Thoracic aorta (tissue), 2 donors: ENCODE measurements at regions not wholly inside any gene's neighbourhood (a gene's known extent, or its start where the extent isn't known, plus 50 kb on each side); places are given as distances from the start of the nearest gene placed in this dataset.

Source experiments
- ATAC-seq: fragments of 150-250 bp; one replicate; pipeline ENCODE4 v1.8.0; 2017; ENCODE audit warnings: low read depth; ENCODE audit not compliant: insufficient number of reproducible peaks, low FRiP score
- DNase-seq: peaks from one replicate; pipeline ENCODE4 v3.0.0-alpha.2; 2020; ENCODE audit warnings: low spot score
- H3K27ac ChIP-seq, 2 donors: fragments of 200-600 bp; sonication (generic); 1 replicate in 1 of 2; 2 replicates in 1 of 2; pipeline ENCODE4 v1.5.1; 2016; ENCODE audit warnings: mild to moderate bottlenecking in 2 of 2, moderate library complexity in 2 of 2
- H3K27me3 ChIP-seq: fragments of 200-600 bp; sonication (generic); replicated peaks from 2 replicates; pipeline ENCODE4 v1.6.0; 2016; ENCODE audit warnings: mild to moderate bottlenecking; ENCODE audit not compliant: insufficient read depth
- H3K36me3 ChIP-seq: fragments of 200-600 bp; sonication (generic); one replicate; pipeline ENCODE4 v1.5.1; 2016
- H3K4me1 ChIP-seq, 2 donors: fragments of 200-600 bp; sonication (generic); 1 replicate in 1 of 2; 2 replicates in 1 of 2; pipeline versions ENCODE4 v1.5.1 to v1.6.0; 2016; ENCODE audit warnings: low read depth in 2 of 2, mild to moderate bottlenecking in 1 of 2; ENCODE audit not compliant: control insufficient read depth in 1 of 2
- H3K4me3 ChIP-seq: fragments of 200-600 bp; sonication (generic); 2 replicates; pipeline ENCODE4 v1.5.1; 2016; ENCODE audit warnings: mild to moderate bottlenecking
- H3K9me3 ChIP-seq: fragments of 200-600 bp; sonication (generic); 2 replicates; pipeline ENCODE4 v1.5.1; 2016
- TF ChIP-seq, protein P1 (sequence below): fragments of 200-600 bp; sonication (generic); IDR thresholded peaks from one replicate; pipeline ENCODE4 v1.5.1; 2019; ENCODE audit warnings: antibody characterized with exemption

- Histone ChIP-seq H3K27ac (peak overlapping the region; percentile 54 to 64), H3K4me1 (peaks cover 29 to 61% of the 10 kb centered on the region in 2 donors), H3K9me3 (no peaks in the 10 kb centered on the region), H3K4me3 (no peak overlapping the region), H3K27me3 (no peaks in the 10 kb centered on the region), H3K36me3 (no peaks in the 10 kb centered on the region)
- DNase-seq (no peak), ATAC-seq (no peak)
- TF ChIP-seq, protein P1, sequence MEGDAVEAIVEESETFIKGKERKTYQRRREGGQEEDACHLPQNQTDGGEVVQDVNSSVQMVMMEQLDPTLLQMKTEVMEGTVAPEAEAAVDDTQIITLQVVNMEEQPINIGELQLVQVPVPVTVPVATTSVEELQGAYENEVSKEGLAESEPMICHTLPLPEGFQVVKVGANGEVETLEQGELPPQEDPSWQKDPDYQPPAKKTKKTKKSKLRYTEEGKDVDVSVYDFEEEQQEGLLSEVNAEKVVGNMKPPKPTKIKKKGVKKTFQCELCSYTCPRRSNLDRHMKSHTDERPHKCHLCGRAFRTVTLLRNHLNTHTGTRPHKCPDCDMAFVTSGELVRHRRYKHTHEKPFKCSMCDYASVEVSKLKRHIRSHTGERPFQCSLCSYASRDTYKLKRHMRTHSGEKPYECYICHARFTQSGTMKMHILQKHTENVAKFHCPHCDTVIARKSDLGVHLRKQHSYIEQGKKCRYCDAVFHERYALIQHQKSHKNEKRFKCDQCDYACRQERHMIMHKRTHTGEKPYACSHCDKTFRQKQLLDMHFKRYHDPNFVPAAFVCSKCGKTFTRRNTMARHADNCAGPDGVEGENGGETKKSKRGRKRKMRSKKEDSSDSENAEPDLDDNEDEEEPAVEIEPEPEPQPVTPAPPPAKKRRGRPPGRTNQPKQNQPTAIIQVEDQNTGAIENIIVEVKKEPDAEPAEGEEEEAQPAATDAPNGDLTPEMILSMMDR: no peak
Observed at GRCh38 chr4:3709846-3710441, 56.2 kb upstream of the ADRA2C start.

DNA sequence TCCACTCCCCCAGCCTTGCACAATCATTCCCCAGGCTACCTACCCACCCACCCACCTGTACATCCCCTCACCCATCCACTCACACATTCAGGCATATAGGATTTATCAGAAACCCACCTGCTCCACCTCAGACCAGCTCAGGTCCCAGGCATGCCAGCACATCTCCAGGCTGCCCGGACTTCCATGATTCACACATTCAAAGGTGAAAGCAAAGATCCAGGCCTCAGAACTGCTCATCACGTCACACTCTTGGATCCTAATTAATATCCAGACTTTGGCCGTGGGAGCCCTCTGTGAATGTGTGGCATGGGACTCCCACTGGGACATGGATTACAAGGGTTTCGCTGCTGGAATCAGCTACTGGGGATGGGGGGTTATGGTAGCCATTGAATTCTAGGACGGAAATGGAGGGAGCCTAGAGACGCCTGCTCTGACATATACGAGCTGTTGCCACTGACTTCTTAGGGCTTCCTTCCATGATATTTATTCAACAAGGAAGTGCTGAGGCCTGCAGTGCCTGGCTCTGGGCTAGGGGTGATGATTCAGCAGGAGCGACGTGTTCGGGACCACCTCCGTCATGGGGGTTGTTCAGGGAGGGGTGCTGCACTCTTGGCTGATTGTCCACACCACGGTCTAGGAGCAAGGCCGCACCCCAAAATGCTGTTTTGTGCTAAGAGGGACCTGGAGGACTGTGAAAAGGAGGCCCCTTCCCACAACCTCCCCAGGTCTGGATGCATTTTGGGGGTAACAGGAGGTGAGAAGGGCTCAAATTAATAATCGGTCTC, 56.9 kb upstream of the ADRA2C start:
- DNase-seq (no peak), ATAC-seq (no peak)
- peaks cover 29 to 65% of the 10 kb centered on the region in 2 donors for H3K4me1 ChIP-seq
- TF ChIP-seq, protein P1: no peak
- no peaks in the 10 kb centered on the region for H3K36me3 ChIP-seq
- no peaks in the 10 kb centered on the region for H3K27me3 ChIP-seq
- H3K27ac ChIP-seq: peak overlapping the region; percentile 64
- H3K4me3 ChIP-seq: no peak overlapping the region
- H3K9me3 ChIP-seq: no peaks in the 10 kb centered on the region

- TF ChIP-seq, protein P1: no peak
- no peak for ATAC-seq
- no peaks in the 10 kb centered on the region for H3K36me3 ChIP-seq
- H3K4me3 ChIP-seq: no peak overlapping the region
- H3K27me3 ChIP-seq: no peaks in the 10 kb centered on the region
- H3K27ac ChIP-seq: peak overlapping the region; percentile 64 to 82
- DNase-seq: no peak
- no peaks in the 10 kb centered on the region for H3K9me3 ChIP-seq
- peaks cover 29 to 65% of the 10 kb centered on the region in 2 donors for H3K4me1 ChIP-seq
Observed at GRCh38 chr4:3708611-3709010, 57.6 kb upstream of the ADRA2C start.

GRCh38 chr4:3708103-3708510, 58.1 kb upstream of the ADRA2C start:
- Histone ChIP-seq H3K36me3 (no peaks in the 10 kb centered on the region), H3K9me3 (no peaks in the 10 kb centered on the region), H3K4me1 (peaks cover 29 to 65% of the 10 kb centered on the region in 2 donors), H3K27ac (peak overlapping the region; percentile 68 to 82), H3K27me3 (no peaks in the 10 kb centered on the region), H3K4me3 (peak overlapping the region; percentile 52)
- TF ChIP-seq, protein P1: no peak
- ATAC-seq: peak; percentile 88
- peak; percentile 79 for DNase-seq

DNA sequence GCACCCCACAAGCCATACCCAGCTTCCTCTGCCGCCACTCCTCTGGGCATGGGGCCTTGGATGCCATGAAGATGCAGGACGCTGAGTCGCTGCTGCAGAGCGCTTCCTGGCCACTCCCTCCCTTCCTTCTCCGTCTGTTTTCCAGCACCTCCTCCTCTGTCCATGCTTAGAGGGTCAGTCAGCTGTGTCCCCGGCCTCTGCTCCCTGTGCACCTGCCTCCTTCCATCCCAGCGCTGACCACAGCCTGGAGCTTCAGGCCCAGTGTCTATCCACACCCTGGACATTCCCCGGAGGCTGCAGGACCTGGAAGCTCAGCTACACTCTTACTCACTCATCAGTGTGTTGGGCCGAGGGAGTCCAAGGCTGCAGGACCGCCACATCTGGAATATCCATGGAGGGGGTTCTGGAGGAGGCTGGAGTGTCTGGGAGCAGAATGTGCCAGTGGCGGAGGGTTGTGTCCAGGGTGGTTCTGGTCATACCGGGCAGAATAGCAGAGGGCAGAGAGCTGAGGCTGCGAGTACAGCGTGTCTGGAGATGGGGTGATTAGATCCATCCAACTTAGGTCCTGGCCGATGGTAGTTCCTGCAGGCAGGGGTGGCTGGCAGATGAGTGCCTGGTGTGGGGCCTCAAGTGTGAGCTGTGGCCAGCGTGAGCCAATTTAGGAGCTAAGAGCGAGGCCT, 58.6 kb upstream of the ADRA2C start:
- H3K27ac ChIP-seq: peak overlapping the region; percentile 68 to 82
- peaks cover 29 to 65% of the 10 kb centered on the region in 2 donors for H3K4me1 ChIP-seq
- no peak for DNase-seq
- H3K4me3 ChIP-seq: peak overlapping the region; percentile 52
- ATAC-seq: no peak
- H3K9me3 ChIP-seq: no peaks in the 10 kb centered on the region
- no peaks in the 10 kb centered on the region for H3K36me3 ChIP-seq
- TF ChIP-seq, protein P1: no peak
- H3K27me3 ChIP-seq: no peaks in the 10 kb centered on the region
